Stomach smooth muscle (tissue), 2 donors: ENCODE measurements at regions not wholly inside any gene's neighbourhood (a gene's known extent, or its start where the extent isn't known, plus 50 kb on each side); places are given as distances from the start of the nearest gene placed in this dataset.
"Not testable (repeated sequence)": the region's sequence is repeated elsewhere in the genome, so short reads cannot be mapped to it uniquely, and the experiment has no call there.

Source experiments
- H3K27ac ChIP-seq: one replicate; pipeline ENCODE4 v1.7.0; 2013; ENCODE audit warnings: mild to moderate bottlenecking, low read length, inconsistent platforms
- H3K27me3 ChIP-seq, 2 donors: one replicate each; pipeline ENCODE4 v1.7.0; 2013; ENCODE audit warnings: low read length in 2 of 2; ENCODE audit not compliant: insufficient read depth in 2 of 2, control insufficient read depth in 1 of 2
- H3K36me3 ChIP-seq, 2 donors: one replicate each; pipeline ENCODE4 v1.7.0; 2013; ENCODE audit warnings: low read length in 2 of 2; ENCODE audit not compliant: control insufficient read depth in 2 of 2, insufficient read depth in 2 of 2
- H3K4me1 ChIP-seq: one replicate; pipeline ENCODE4 v1.7.0; 2013; ENCODE audit warnings: low read length; ENCODE audit not compliant: control insufficient read depth, insufficient read depth
- H3K4me3 ChIP-seq, 2 donors: one replicate each; pipeline ENCODE4 v1.7.0; 2013; ENCODE audit warnings: low read length in 2 of 2
- H3K9ac ChIP-seq, 2 donors: one replicate each; pipeline ENCODE4 v1.7.0; 2013; ENCODE audit warnings: low read length in 2 of 2, mild to moderate bottlenecking in 1 of 2
- H3K9me3 ChIP-seq, 2 donors: one replicate each; pipeline ENCODE4 v1.7.0; 2013; ENCODE audit warnings: low read length in 2 of 2; ENCODE audit not compliant: control insufficient read depth in 2 of 2
- donor health status: healthy.
- donor health status: Pancreatic carcinoma.

DNA sequence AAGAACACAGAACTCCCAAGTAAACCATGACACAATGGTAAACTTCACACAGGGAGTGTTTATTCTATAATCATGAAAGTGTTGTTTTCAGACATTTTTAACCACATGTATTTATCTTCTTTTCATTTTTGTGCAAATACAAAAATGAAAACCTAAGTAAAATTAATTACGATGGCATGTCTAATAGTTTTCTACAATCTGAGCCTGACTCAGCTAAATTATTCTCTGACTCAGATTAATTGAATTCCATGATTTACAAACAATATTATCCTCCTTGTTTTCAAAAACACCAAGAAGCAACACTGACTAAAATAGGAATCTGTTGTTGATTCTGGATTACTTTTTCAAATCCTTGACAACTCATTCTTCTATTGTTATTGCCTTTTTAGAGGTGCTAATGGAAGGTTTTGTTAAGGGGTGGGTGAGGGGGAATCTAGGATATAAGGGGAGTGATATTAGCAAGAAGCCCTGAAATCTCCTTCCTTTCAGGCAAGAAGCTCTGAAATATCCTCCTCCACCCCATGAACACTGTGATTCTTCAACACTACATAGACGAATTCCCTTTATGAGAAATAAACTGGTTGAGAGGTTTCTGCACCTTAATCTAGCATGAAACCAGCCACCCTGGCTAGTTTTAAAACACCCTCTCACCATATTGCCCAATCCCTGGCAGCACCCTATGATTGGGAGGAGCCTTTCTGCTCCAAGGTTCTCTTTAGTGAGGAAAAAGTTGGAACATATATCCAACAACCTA is 1057.7 kb upstream of the PCDH20 start:
- H3K9ac ChIP-seq: no peak overlapping the region
- H3K4me3 ChIP-seq: no peak overlapping the region
- no peaks in the 10 kb centered on the region for H3K9me3 ChIP-seq
- no peak overlapping the region for H3K27ac ChIP-seq
- no peaks in the 10 kb centered on the region for H3K4me1 ChIP-seq
- H3K36me3 ChIP-seq: no peaks in the 10 kb centered on the region
- H3K27me3 ChIP-seq: no peaks in the 10 kb centered on the region

DNA sequence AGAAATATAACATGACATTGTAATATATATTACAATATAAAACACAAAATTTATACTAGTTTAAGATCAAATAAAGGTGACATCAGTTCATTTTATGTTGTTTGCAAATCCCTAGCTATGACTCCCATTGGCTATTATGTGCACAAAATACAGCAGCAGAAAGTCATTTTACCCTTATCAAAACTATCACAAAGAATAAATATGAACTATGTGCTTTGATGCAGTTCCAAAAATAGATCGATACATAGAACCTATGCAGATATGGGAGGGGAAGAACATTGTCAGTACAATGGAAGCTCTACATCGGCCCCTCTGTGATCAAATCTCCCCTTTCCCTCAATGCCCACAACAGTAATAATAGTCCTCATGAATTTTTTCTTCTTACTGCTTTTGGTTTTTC is 1038.1 kb upstream of the PCDH20 start:
- Histone ChIP-seq H3K27ac (no peak overlapping the region), H3K36me3 (no peaks in the 10 kb centered on the region), H3K4me1 (no peaks in the 10 kb centered on the region), H3K9ac (no peak overlapping the region), H3K4me3 (no peak overlapping the region), H3K27me3 (no peaks in the 10 kb centered on the region), H3K9me3 (no peaks in the 10 kb centered on the region)

DNA sequence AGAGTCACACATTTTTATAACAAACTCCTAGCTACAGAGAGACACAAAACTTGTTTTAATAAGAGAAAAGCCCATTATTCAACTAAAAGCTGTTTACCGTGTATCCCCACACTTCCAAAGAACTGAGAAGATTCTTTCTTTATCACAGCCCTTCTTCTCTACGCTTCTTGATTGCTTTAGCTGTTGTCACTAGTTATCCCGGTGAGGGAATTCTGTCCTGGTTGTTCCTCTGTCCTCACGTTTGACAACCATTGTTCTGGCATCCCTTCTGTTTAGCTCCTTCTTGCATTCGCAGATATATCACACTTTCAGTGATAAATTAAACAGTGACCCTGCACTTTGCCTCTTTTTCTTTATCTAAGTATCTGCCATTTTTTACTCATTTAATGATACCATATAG is 1035.1 kb upstream of the PCDH20 start:
- Histone ChIP-seq H3K4me1 (no peaks in the 10 kb centered on the region), H3K27me3 (no peaks in the 10 kb centered on the region), H3K9ac (no peak overlapping the region), H3K4me3 (no peak overlapping the region), H3K27ac (no peak overlapping the region), H3K9me3 (no peaks in the 10 kb centered on the region), H3K36me3 (no peaks in the 10 kb centered on the region)

DNA sequence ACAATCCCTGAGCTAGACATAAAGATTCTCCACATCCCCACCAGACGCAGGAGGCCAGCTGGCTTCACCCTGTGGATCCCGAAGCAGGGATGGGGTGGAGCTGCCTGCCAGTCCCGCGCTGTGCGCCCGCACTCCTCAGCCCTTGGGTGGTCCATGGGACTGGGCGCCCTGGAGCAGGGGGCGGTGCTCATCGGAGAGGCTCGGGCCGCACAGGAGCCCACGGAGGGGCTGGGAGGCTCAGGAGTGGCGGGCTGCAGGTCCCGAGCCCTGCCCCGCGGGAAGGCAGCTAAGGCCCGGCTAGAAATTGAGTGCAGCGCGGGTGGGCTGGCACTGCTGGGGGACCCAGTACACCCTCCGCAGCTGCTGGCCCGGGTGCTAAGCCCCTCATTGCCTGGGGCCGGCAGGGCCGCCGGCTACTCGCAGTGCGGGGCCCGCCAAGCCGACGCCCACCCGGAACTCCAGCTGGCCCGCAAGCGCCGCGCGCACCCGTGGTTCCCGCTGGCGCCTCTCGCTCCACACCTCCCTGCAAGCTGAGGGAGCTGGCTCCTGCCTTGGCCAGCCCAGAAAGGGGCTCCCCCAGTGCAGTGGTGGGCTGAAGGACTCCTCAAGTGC is 1032.2 kb upstream of the PCDH20 start:
- not testable (repeated sequence) for H3K27ac ChIP-seq, H3K36me3 ChIP-seq, H3K9ac ChIP-seq, H3K4me1 ChIP-seq, H3K27me3 ChIP-seq, H3K9me3 ChIP-seq, H3K4me3 ChIP-seq

DNA sequence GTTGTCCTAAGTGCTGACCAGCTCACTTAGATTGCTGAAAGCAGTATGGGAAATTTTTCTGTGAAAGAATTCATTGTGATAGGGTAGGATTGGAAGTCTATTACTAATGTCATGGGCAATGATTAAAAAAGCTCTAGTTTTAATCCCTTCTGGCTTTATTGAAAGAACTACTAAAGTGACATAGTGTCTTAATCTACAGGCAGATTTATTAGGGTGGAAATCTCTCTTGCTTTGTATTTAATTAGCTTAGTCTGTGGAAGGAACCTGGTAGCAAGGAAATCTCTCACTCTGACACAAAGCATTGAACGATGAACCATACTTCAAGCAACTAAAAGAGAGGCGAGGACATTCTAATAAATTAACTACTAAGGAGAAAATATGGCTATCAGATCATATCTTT is 1029.2 kb upstream of the PCDH20 start:
- Histone ChIP-seq H3K9me3 (no peaks in the 10 kb centered on the region), H3K4me3 (no peak overlapping the region), H3K36me3 (no peaks in the 10 kb centered on the region), H3K4me1 (no peaks in the 10 kb centered on the region), H3K27ac (no peak overlapping the region), H3K27me3 (no peaks in the 10 kb centered on the region), H3K9ac (no peak overlapping the region)

DNA sequence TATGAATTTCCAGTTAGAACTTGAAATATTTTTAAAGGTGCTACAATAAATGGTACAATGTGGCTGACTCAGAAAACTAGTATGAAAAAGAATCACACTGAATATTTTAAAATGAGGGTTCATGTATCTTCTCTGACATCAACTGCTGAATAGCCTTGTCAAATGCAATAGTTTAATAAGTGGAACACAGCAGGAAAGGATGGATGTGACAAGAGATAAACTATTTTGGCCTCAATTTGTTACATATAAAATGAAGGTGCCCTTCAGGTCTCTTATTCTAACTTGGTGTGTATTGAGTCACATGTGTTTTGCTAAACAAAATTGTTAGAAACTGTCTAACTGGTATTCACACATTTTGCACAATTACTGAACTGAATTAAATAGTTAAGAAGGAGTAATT is 1018.4 kb upstream of the PCDH20 start:
- Histone ChIP-seq H3K27ac (no peak overlapping the region), H3K4me3 (no peak overlapping the region), H3K9me3 (no peaks in the 10 kb centered on the region), H3K4me1 (no peaks in the 10 kb centered on the region), H3K9ac (no peak overlapping the region), H3K36me3 (no peaks in the 10 kb centered on the region), H3K27me3 (no peaks in the 10 kb centered on the region)

DNA sequence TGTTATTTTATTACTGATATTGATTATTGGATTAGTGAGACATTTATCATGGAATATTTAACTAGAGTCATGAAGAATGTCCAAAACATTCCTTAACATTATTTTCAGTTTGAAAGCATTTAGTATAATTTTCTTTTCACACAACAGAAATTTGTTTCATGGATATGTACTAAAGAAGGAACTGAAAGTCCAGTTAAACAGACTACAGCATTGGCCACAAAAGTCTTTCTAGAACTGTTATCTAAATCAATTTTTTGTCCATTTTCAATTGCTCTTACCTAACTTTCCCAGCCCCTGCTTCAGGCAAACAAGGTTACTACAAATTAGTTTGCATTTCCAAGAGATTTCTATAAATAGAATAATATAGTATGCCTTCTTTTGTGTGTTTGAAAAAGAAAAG is 1018.0 kb upstream of the PCDH20 start:
- Histone ChIP-seq H3K27me3 (no peaks in the 10 kb centered on the region), H3K9ac (no peak overlapping the region), H3K4me1 (no peaks in the 10 kb centered on the region), H3K27ac (no peak overlapping the region), H3K36me3 (no peaks in the 10 kb centered on the region), H3K9me3 (no peaks in the 10 kb centered on the region), H3K4me3 (no peak overlapping the region)

DNA sequence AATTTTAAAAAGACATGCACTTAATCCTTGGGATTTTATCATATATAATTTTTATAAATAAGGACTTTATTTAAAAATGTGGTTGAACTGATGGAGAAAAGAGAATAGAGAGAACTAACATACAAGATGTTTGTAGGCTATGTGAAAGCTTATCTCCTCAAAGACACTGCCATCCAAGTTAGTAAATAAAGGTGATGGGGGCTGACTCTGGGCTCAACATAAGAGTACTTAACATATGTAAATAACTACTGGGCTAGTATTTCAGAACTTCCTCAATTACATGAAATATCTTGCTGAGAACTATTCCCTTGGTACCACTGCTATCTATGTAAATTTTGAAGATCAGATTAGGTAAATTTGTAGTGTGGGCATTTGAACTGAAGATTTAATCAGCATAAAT is 1017.3 kb upstream of the PCDH20 start:
- Histone ChIP-seq H3K9ac (no peak overlapping the region), H3K4me3 (no peak overlapping the region), H3K27me3 (no peaks in the 10 kb centered on the region), H3K27ac (no peak overlapping the region), H3K9me3 (no peaks in the 10 kb centered on the region), H3K4me1 (no peaks in the 10 kb centered on the region), H3K36me3 (no peaks in the 10 kb centered on the region)

DNA sequence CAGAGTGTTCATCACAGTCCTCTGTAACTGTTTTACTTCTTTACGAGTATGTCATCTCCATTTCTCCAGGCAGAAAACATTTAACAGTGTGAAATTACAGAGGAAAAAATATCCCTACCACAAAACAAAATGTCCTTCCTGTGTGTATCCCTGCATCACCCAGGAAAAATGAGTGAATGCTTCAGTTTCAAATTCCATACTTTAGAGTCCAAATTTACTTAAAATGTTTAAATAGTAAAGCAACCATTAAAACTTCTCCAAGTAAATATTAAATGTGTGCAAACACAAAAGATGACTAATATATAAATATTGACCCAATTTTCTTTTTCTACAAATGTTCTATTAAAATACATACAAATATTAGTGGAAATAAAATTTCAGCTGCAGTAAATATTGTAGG is 1016.6 kb upstream of the PCDH20 start:
- Histone ChIP-seq H3K36me3 (no peaks in the 10 kb centered on the region), H3K9me3 (no peaks in the 10 kb centered on the region), H3K27ac (no peak overlapping the region), H3K4me1 (no peaks in the 10 kb centered on the region), H3K27me3 (no peaks in the 10 kb centered on the region), H3K9ac (no peak overlapping the region), H3K4me3 (no peak overlapping the region)

DNA sequence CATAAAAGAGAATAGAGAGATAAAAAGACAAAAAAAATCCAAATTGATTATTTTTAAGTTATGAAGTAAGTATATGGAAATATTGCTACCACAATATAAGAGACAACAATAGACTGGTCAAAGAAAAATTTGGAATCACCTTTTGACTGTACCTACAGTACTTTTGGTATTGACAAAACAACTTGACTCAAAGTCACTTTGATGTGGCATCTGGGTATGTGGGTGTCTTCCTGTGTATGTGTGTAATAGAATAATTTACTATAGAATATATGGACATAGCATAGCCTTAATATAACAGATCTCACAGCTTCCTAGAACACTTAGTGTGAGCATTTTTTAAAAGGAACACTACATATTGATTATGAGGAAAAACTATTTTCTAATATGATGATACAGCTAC is 1016.2 kb upstream of the PCDH20 start:
- H3K9ac ChIP-seq: no peak overlapping the region
- no peaks in the 10 kb centered on the region for H3K36me3 ChIP-seq
- no peaks in the 10 kb centered on the region for H3K27me3 ChIP-seq
- no peaks in the 10 kb centered on the region for H3K9me3 ChIP-seq
- H3K4me3 ChIP-seq: no peak overlapping the region
- no peak overlapping the region for H3K27ac ChIP-seq
- H3K4me1 ChIP-seq: no peaks in the 10 kb centered on the region

DNA sequence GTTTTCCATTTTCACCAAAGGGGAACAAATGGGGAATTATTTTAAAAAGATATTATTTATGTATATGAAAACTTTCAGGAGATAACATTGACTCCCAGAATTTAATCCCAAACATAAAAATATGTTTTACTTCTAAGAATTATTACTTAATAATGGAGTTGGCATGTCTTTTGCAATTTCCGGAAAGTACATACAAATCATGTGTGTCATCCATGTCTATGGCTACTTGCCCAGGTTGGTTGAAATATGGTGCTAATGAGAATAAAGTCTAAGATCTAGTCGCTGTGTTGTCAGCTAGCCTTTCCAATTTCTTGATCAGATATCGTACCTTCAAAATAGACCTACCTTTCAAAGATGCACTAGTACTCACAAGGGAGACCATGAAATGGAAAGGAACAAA is 1003.2 kb upstream of the PCDH20 start:
- Histone ChIP-seq H3K4me1 (no peaks in the 10 kb centered on the region), H3K9me3 (no peaks in the 10 kb centered on the region), H3K36me3 (no peaks in the 10 kb centered on the region), H3K27me3 (no peaks in the 10 kb centered on the region), H3K4me3 (no peak overlapping the region), H3K9ac (no peak overlapping the region), H3K27ac (no peak overlapping the region)
